Fibroblast of lung (primary cell): ENCODE measurements at regions not wholly inside any gene's neighbourhood (a gene's known extent, or its start where the extent isn't known, plus 50 kb on each side); places are given as distances from the start of the nearest gene placed in this dataset.
"Not testable (repeated sequence)": the region's sequence is repeated elsewhere in the genome, so short reads cannot be mapped to it uniquely, and the experiment has no call there.

Experiments
- DNase-seq, 2 donors: peaks; one replicate each; pipeline versions ENCODE4 v3.0.0 to v3.0.0-alpha.2; 2010; ENCODE audit warnings: low read depth in 2 of 2
- H2AFZ ChIP-seq: 2 replicates; pipeline ENCODE4 v1.5.1; 2012; ENCODE audit warnings: low read length, control low read depth, inconsistent platforms
- H3K27ac ChIP-seq: 2 replicates; pipeline ENCODE4 v1.5.1; 2011; ENCODE audit warnings: low read length, control low read depth; ENCODE audit not compliant: insufficient read depth
- H3K27me3 ChIP-seq: 2 replicates; pipeline ENCODE4 v1.5.1; 2011; ENCODE audit warnings: mild to moderate bottlenecking, low read length; ENCODE audit not compliant: control insufficient read depth, insufficient read depth
- H3K36me3 ChIP-seq: 2 replicates; pipeline ENCODE4 v1.5.1; 2011; ENCODE audit warnings: low read length; ENCODE audit not compliant: control insufficient read depth, insufficient read depth
- H3K4me1 ChIP-seq: 2 replicates; pipeline ENCODE4 v1.5.1; 2011; ENCODE audit warnings: low read length; ENCODE audit not compliant: control insufficient read depth, insufficient read depth; ENCODE audit errors: extremely low read depth
- H3K4me2 ChIP-seq: 2 replicates; pipeline ENCODE4 v1.5.1; 2011; ENCODE audit warnings: low read length, control low read depth; ENCODE audit not compliant: insufficient read depth; ENCODE audit errors: extremely low read depth
- H3K4me3 ChIP-seq, 4 experiments: fragments of 200-600 bp in 1 of 4; sonication (generic) in 1 of 4; replicated peaks in 1 of 4; 2 replicates each; pipeline ENCODE4 v1.5.1; 2011 to 2016; ENCODE audit warnings: low read length in 4 of 4, low read depth in 3 of 4, mild to moderate bottlenecking in 3 of 4, control low read depth in 2 of 4, inconsistent platforms in 1 of 4, mixed read lengths in 1 of 4; ENCODE audit not compliant: insufficient read depth in 1 of 4; ENCODE audit errors: control extremely low read depth in 1 of 4
- H3K79me2 ChIP-seq: 2 replicates; pipeline ENCODE4 v1.5.1; 2012; ENCODE audit warnings: mild to moderate bottlenecking, low read length, inconsistent platforms; ENCODE audit not compliant: control insufficient read depth, insufficient read depth
- H3K9ac ChIP-seq: 2 replicates; pipeline ENCODE4 v1.5.1; 2011; ENCODE audit warnings: mild to moderate bottlenecking, low read length, control low read depth; ENCODE audit not compliant: insufficient read depth
- H3K9me3 ChIP-seq: 2 replicates; pipeline ENCODE4 v1.5.1; 2012; ENCODE audit warnings: low read depth, low read length; ENCODE audit not compliant: control insufficient read depth, insufficient read depth
- H4K20me1 ChIP-seq: 2 replicates; pipeline ENCODE4 v1.5.1; 2011; ENCODE audit warnings: low read length; ENCODE audit not compliant: control insufficient read depth, insufficient read depth; ENCODE audit errors: extremely low read depth
- CTCF ChIP-seq, 2 donors: IDR thresholded peaks in 1 of 2; conservative IDR thresholded peaks in 1 of 2; 1 replicate in 1 of 2; 2 replicates in 1 of 2; pipeline ENCODE4 v1.5.1; 2011 to 2012; ENCODE audit warnings: low read length in 2 of 2, control low read depth in 1 of 2, inconsistent platforms in 1 of 2, low read depth in 1 of 2, mild to moderate bottlenecking in 1 of 2
- EZH2 ChIP-seq: IDR thresholded peaks from 2 replicates; pipeline ENCODE4 v1.5.1; 2012; ENCODE audit warnings: low read length, control low read depth, mild to moderate bottlenecking; ENCODE audit errors: missing control alignments

- Histone ChIP-seq H3K9me3 (no peaks in the 10 kb centered on the region), H3K4me2 (no peak overlapping the region), H3K4me1 (no peaks in the 10 kb centered on the region), H4K20me1 (no peaks in the 10 kb centered on the region), H3K9ac (no peak overlapping the region), H3K27ac (no peak overlapping the region), H3K27me3 (no peaks in the 10 kb centered on the region), H2AFZ (no peak overlapping the region), H3K4me3 (no peak overlapping the region), H3K79me2 (no peaks in the 10 kb centered on the region), H3K36me3 (no peaks in the 10 kb centered on the region)
- TF ChIP-seq CTCF (conservative IDR thresholded peaks at IDR 0.05 in 1 of 2, IDR thresholded peaks at IDR 0.05 in 1 of 2; ENCODE audit: low read depth in 1 of 2, low read length in 2 of 2) (no peak), EZH2 (no peak)
- no peak for DNase-seq
These were observed 172.7 kb upstream of the USP9X start for GRCh38 chrX:40912576-40912975.

- H3K79me2 ChIP-seq: no peaks in the 10 kb centered on the region
- no peaks in the 10 kb centered on the region for H4K20me1 ChIP-seq
- no peaks in the 10 kb centered on the region for H3K36me3 ChIP-seq
- no peak overlapping the region for H3K27ac ChIP-seq
- H3K9me3 ChIP-seq: no peaks in the 10 kb centered on the region
- H3K9ac ChIP-seq: no peak overlapping the region
- H3K4me3 ChIP-seq: no peak overlapping the region
- H3K4me2 ChIP-seq: no peak overlapping the region
- no peak for DNase-seq
- H2AFZ ChIP-seq: no peak overlapping the region
- H3K4me1 ChIP-seq: no peaks in the 10 kb centered on the region
- TF ChIP-seq CTCF (conservative IDR thresholded peaks at IDR 0.05 in 1 of 2, IDR thresholded peaks at IDR 0.05 in 1 of 2; ENCODE audit: low read depth in 1 of 2, low read length in 2 of 2): no peak
- no peak for TF ChIP-seq EZH2
- H3K27me3 ChIP-seq: no peaks in the 10 kb centered on the region
These were observed 164.9 kb upstream of the USP9X start for GRCh38 chrX:40920351-40920750.

- Histone ChIP-seq H3K9ac (no peak overlapping the region), H3K36me3 (no peaks in the 10 kb centered on the region), H3K4me1 (no peaks in the 10 kb centered on the region), H2AFZ (no peak overlapping the region), H3K27ac (no peak overlapping the region), H3K4me2 (no peak overlapping the region), H4K20me1 (no peaks in the 10 kb centered on the region), H3K27me3 (no peaks in the 10 kb centered on the region), H3K9me3 (no peaks in the 10 kb centered on the region), H3K79me2 (no peaks in the 10 kb centered on the region), H3K4me3 (no peak overlapping the region)
- TF ChIP-seq CTCF (conservative IDR thresholded peaks at IDR 0.05 in 1 of 2, IDR thresholded peaks at IDR 0.05 in 1 of 2; ENCODE audit: low read depth in 1 of 2, low read length in 2 of 2) (peak in 1 of 2 donors; percentile 41), EZH2 (no peak)
- peak; percentile 55 to 79 for DNase-seq
These were observed 162.9 kb upstream of the USP9X start for GRCh38 chrX:40922307-40922706.

- DNase-seq: peak in 1 of 2 donors; percentile 74
- not testable (repeated sequence) for H3K4me3 ChIP-seq, H3K27ac ChIP-seq, H3K79me2 ChIP-seq, H3K9me3 ChIP-seq, H2AFZ ChIP-seq, H3K27me3 ChIP-seq, H3K4me2 ChIP-seq, H3K9ac ChIP-seq, H3K4me1 ChIP-seq, H3K36me3 ChIP-seq, H4K20me1 ChIP-seq
These were observed 158.4 kb upstream of the USP9X start for GRCh38 chrX:40926739-40927427.
